ENCODE measurements at regions not wholly inside any gene's neighbourhood (a gene's known extent, or its start where the extent isn't known, plus 50 kb on each side); places are given as distances from the start of the nearest gene placed in this dataset.
A peak's percentile ranks its signal among the peaks of the same experiment; 100 is the strongest.

- no peak overlapping the region for H3K4me3 ChIP-seq
- H3K9ac ChIP-seq (ENCODE audit: insufficient read length) = no peak overlapping the region
- no peak for DNase-seq (ENCODE audit: low read depth, low spot score)
- H3K27ac ChIP-seq = no peak overlapping the region
- no peaks in the 10 kb centered on the region for H3K9me3 ChIP-seq (ENCODE audit: low read depth, low read length)
- TF ChIP-seq POLR2AphosphoS5 (IDR thresholded peaks at IDR 0.05; ENCODE audit: borderline replicate concordance, low read depth, low read length) = no peak
- TF ChIP-seq FOXP2 (optimal IDR thresholded peaks at IDR 0.05; ENCODE audit: control extremely low read depth, extremely low read length, insufficient read depth) = no peak
- no peak for TF ChIP-seq EZH2 (IDR thresholded peaks at IDR 0.05)
- no peaks in the 10 kb centered on the region for H3K36me3 ChIP-seq (ENCODE audit: insufficient read depth, low read length)
Observed at GRCh38 chr5:123810746-123811340, 298.9 kb downstream of the CSNK1G3 start.

GRCh38 chr5:123810253-123810652 lies 298.3 kb downstream of the CSNK1G3 start:
- Histone ChIP-seq H3K4me3 (no peak overlapping the region), H3K9ac (ENCODE audit: insufficient read length) (no peak overlapping the region), H3K9me3 (ENCODE audit: low read depth, low read length) (no peaks in the 10 kb centered on the region), H3K36me3 (ENCODE audit: insufficient read depth, low read length) (no peaks in the 10 kb centered on the region), H3K27ac (no peak overlapping the region)
- no peak for DNase-seq (ENCODE audit: low read depth, low spot score)
- TF ChIP-seq EZH2 (IDR thresholded peaks at IDR 0.05) (no peak), FOXP2 (optimal IDR thresholded peaks at IDR 0.05; ENCODE audit: control extremely low read depth, extremely low read length, insufficient read depth) (no peak), POLR2AphosphoS5 (IDR thresholded peaks at IDR 0.05; ENCODE audit: borderline replicate concordance, low read depth, low read length) (no peak)

- Histone ChIP-seq H3K27ac (no peak overlapping the region), H3K4me3 (no peak overlapping the region), H3K9me3 (ENCODE audit: low read depth, low read length) (no peaks in the 10 kb centered on the region), H3K36me3 (ENCODE audit: insufficient read depth, low read length) (no peaks in the 10 kb centered on the region), H3K9ac (ENCODE audit: insufficient read length) (no peak overlapping the region)
- no peak for DNase-seq (ENCODE audit: low read depth, low spot score)
- no peak for TF ChIP-seq FOXP2 (optimal IDR thresholded peaks at IDR 0.05; ENCODE audit: control extremely low read depth, extremely low read length, insufficient read depth)
Observed at GRCh38 chr5:123809594-123810221, 297.7 kb downstream of the CSNK1G3 start.

DNA sequence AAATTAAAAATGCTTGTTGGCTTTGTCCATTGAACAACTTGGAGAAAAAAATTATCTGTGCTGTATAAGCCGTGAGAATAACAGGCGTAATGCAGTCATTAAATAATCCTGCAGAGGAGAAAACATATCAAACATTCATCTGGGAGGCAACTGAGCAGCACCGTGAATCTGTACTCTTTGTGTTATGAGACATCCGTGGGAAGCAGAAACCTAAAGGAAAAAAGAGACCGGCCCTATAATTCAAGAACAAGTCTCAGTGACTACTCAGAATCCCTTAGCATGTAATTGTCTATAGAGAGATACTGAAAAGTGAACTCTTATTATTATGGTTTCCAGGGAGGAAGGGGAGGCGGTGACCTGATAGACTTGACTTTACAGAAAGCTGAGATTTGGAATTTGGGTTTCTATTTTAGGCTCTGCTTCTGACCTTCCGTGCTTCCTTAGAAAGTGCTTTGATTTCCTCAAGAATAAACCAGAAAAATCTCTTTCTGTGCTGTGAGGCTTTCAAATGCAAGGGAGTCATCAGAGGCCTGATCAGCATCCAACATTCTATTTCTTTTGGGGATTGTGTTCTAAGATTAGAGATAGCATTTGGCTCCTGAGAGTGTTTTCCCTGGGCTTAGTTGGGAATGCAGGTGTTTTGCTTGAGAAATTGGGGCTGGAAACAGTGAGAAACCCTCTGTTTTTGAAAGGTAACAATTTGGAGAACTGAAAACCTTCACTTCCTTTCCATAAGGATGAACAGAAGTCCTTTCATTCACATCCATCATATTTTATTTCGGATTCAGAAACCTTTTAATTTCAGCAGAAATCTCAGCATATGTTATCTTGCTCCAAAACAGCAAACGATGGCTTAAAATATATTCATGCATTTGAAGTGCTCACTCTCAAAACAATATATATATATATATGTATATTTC lies 296.7 kb downstream of the CSNK1G3 start:
- Histone ChIP-seq H3K27ac (no peak overlapping the region), H3K36me3 (ENCODE audit: insufficient read depth, low read length) (no peaks in the 10 kb centered on the region), H3K4me3 (no peak overlapping the region), H3K9ac (ENCODE audit: insufficient read length) (no peak overlapping the region), H3K9me3 (ENCODE audit: low read depth, low read length) (no peaks in the 10 kb centered on the region)
- TF ChIP-seq EZH2 (IDR thresholded peaks at IDR 0.05) (no peak), FOXP2 (optimal IDR thresholded peaks at IDR 0.05; ENCODE audit: control extremely low read depth, extremely low read length, insufficient read depth) (no peak), POLR2AphosphoS5 (IDR thresholded peaks at IDR 0.05; ENCODE audit: borderline replicate concordance, low read depth, low read length) (no peak)
- no peak for DNase-seq (ENCODE audit: low read depth, low spot score)

- no peak for DNase-seq (ENCODE audit: low read depth, low spot score)
- H3K4me3 ChIP-seq = peak overlapping the region; percentile 20; the same call in 1 of the 2 replicates
- H3K36me3 ChIP-seq (ENCODE audit: insufficient read depth, low read length) = no peaks in the 10 kb centered on the region
- H3K27ac ChIP-seq = peak overlapping the region; percentile 8; the same call in 1 of the 2 replicates
- TF ChIP-seq EZH2 (IDR thresholded peaks at IDR 0.05) (no peak), POLR2AphosphoS5 (IDR thresholded peaks at IDR 0.05; ENCODE audit: borderline replicate concordance, low read depth, low read length) (no peak), FOXP2 (optimal IDR thresholded peaks at IDR 0.05; ENCODE audit: control extremely low read depth, extremely low read length, insufficient read depth) (no peak)
- no peak overlapping the region for H3K9ac ChIP-seq (ENCODE audit: insufficient read length)
- no peaks in the 10 kb centered on the region for H3K9me3 ChIP-seq (ENCODE audit: low read depth, low read length)
Observed at GRCh38 chr5:123807177-123807945, 295.4 kb downstream of the CSNK1G3 start.

- DNase-seq (ENCODE audit: low read depth, low spot score) = no peak
- no peak for TF ChIP-seq POLR2AphosphoS5 (IDR thresholded peaks at IDR 0.05; ENCODE audit: borderline replicate concordance, low read depth, low read length)
- no peak for TF ChIP-seq EZH2 (IDR thresholded peaks at IDR 0.05)
- no peak for TF ChIP-seq FOXP2 (optimal IDR thresholded peaks at IDR 0.05; ENCODE audit: control extremely low read depth, extremely low read length, insufficient read depth)
- H3K9ac ChIP-seq (ENCODE audit: insufficient read length) = no peak overlapping the region
- H3K9me3 ChIP-seq (ENCODE audit: low read depth, low read length) = no peaks in the 10 kb centered on the region
- no peaks in the 10 kb centered on the region for H3K36me3 ChIP-seq (ENCODE audit: insufficient read depth, low read length)
- H3K27ac ChIP-seq = peak overlapping the region; percentile 8; the same call in 1 of the 2 replicates
- H3K4me3 ChIP-seq = no peak overlapping the region
Observed at GRCh38 chr5:123806644-123807043, 294.7 kb downstream of the CSNK1G3 start.

- H3K27ac ChIP-seq = no peak overlapping the region
- H3K4me3 ChIP-seq = no peak overlapping the region
- H3K9ac ChIP-seq (ENCODE audit: insufficient read length) = no peak overlapping the region
- no peaks in the 10 kb centered on the region for H3K36me3 ChIP-seq (ENCODE audit: insufficient read depth, low read length)
- TF ChIP-seq EZH2 (IDR thresholded peaks at IDR 0.05) (no peak), FOXP2 (optimal IDR thresholded peaks at IDR 0.05; ENCODE audit: control extremely low read depth, extremely low read length, insufficient read depth) (no peak), POLR2AphosphoS5 (IDR thresholded peaks at IDR 0.05; ENCODE audit: borderline replicate concordance, low read depth, low read length) (no peak)
- H3K9me3 ChIP-seq (ENCODE audit: low read depth, low read length) = no peaks in the 10 kb centered on the region
- DNase-seq (ENCODE audit: low read depth, low spot score) = no peak
Observed at GRCh38 chr5:123805300-123805699, 293.3 kb downstream of the CSNK1G3 start.

- no peak for DNase-seq (ENCODE audit: low read depth, low spot score)
- TF ChIP-seq FOXP2 (optimal IDR thresholded peaks at IDR 0.05; ENCODE audit: control extremely low read depth, extremely low read length, insufficient read depth) (no peak), EZH2 (IDR thresholded peaks at IDR 0.05) (no peak), POLR2AphosphoS5 (IDR thresholded peaks at IDR 0.05; ENCODE audit: borderline replicate concordance, low read depth, low read length) (no peak)
- no peak overlapping the region for H3K4me3 ChIP-seq
- no peaks in the 10 kb centered on the region for H3K36me3 ChIP-seq (ENCODE audit: insufficient read depth, low read length)
- H3K9ac ChIP-seq (ENCODE audit: insufficient read length) = no peak overlapping the region
- no peak overlapping the region for H3K27ac ChIP-seq
- no peaks in the 10 kb centered on the region for H3K9me3 ChIP-seq (ENCODE audit: low read depth, low read length)
Observed at GRCh38 chr5:123803359-123803758, 291.4 kb downstream of the CSNK1G3 start.
